Cerebellar nuclear complex (tissue), 1 donor: ENCODE measurements at regions not wholly inside any gene's neighbourhood (a gene's known extent, or its start where the extent isn't known, plus 50 kb on each side); places are given as distances from the start of the nearest gene placed in this dataset.
"Not testable (repeated sequence)": the region's sequence is repeated elsewhere in the genome, so short reads cannot be mapped to it uniquely, and the experiment has no call there.

ENCODE experiments used
- DNase-seq, 2 experiments: peaks; one replicate each; lab custom pipeline; 2025; lab: John Stamatoyannopoulos, UW

- not testable (repeated sequence) for DNase-seq
These were observed 63.9 kb downstream of the RWDD3 start for GRCh38 chr1:95297906-95298305.

GRCh38 chr1:95301091-95301490, 67.1 kb downstream of the RWDD3 start:
- no peak for DNase-seq

- DNase-seq, result no peak
These were observed 67.6 kb downstream of the RWDD3 start for GRCh38 chr1:95301614-95302013.

- DNase-seq, result no peak
These were observed 70.8 kb downstream of the RWDD3 start for GRCh38 chr1:95304803-95305202.

GRCh38 chr1:95308276-95309030, 74.4 kb downstream of the RWDD3 start:
- DNase-seq, result no peak

- DNase-seq, result no peak
These were observed 75.0 kb downstream of the RWDD3 start for GRCh38 chr1:95309031-95309471.

GRCh38 chr1:95311014-95311413, 77.0 kb downstream of the RWDD3 start:
- no peak for DNase-seq

- DNase-seq, result no peak
These were observed 77.8 kb downstream of the RWDD3 start for GRCh38 chr1:95311762-95312161.

- no peak for DNase-seq
These were observed 78.2 kb downstream of the RWDD3 start for GRCh38 chr1:95312181-95312580.

GRCh38 chr1:95313527-95313926, 79.5 kb downstream of the RWDD3 start:
- DNase-seq, result no peak

GRCh38 chr1:95321531-95321930, 87.5 kb downstream of the RWDD3 start:
- DNase-seq, result no peak

GRCh38 chr1:95323123-95323522, 89.1 kb downstream of the RWDD3 start:
- no peak for DNase-seq

- no peak for DNase-seq
These were observed 91.3 kb downstream of the RWDD3 start for GRCh38 chr1:95325349-95325748.

- no peak for DNase-seq
These were observed 92.0 kb downstream of the RWDD3 start for GRCh38 chr1:95326023-95326422.

GRCh38 chr1:95332754-95333153, 98.7 kb downstream of the RWDD3 start:
- DNase-seq, result no peak

- no peak for DNase-seq
These were observed 105.4 kb downstream of the RWDD3 start for GRCh38 chr1:95339377-95339776.

- no peak for DNase-seq
These were observed 106.1 kb downstream of the RWDD3 start for GRCh38 chr1:95340061-95340460.

GRCh38 chr1:95352767-95353166, 118.8 kb downstream of the RWDD3 start:
- no peak for DNase-seq

- no peak for DNase-seq
These were observed 119.2 kb downstream of the RWDD3 start for GRCh38 chr1:95353194-95353593.

- DNase-seq, result no peak
These were observed 130.5 kb downstream of the RWDD3 start for GRCh38 chr1:95364546-95364945.

GRCh38 chr1:95366498-95366897, 132.5 kb downstream of the RWDD3 start:
- DNase-seq, result no peak

- no peak for DNase-seq
These were observed 134.2 kb downstream of the RWDD3 start for GRCh38 chr1:95368178-95368577.

GRCh38 chr1:95369985-95370690, 136.1 kb downstream of the RWDD3 start:
- DNase-seq, result no peak
